H1 (cell line): ENCODE measurements at regions not wholly inside any gene's neighbourhood (a gene's known extent, or its start where the extent isn't known, plus 50 kb on each side); places are given as distances from the start of the nearest gene placed in this dataset.

Experiments used
- CREB1 ChIP-seq: IDR thresholded peaks from 2 replicates; pipeline ENCODE4 v1.6.1; 2012; ENCODE audit warnings: inconsistent platforms
- CTCF ChIP-seq, 3 experiments: IDR thresholded peaks; 1 replicate in 2 of 3; 2 replicates in 1 of 3; pipeline versions ENCODE4 v1.5.1 to v1.6.1; 2011; ENCODE audit warnings: low read length in 3 of 3, mild to moderate bottlenecking in 3 of 3, inconsistent platforms in 2 of 3, low read depth in 1 of 3, moderate library complexity in 1 of 3; ENCODE audit not compliant: insufficient read depth in 1 of 3; ENCODE audit errors: control extremely low read depth in 1 of 3
- EGR1 ChIP-seq: IDR thresholded peaks from 2 replicates; pipeline ENCODE4 v1.6.1; 2011; ENCODE audit warnings: low read depth, low read length, borderline replicate concordance
- GABPA ChIP-seq: IDR thresholded peaks from 2 replicates; pipeline ENCODE4 v1.6.1; 2011; ENCODE audit warnings: mild to moderate bottlenecking, low read length, moderate library complexity, borderline replicate concordance; ENCODE audit not compliant: insufficient read depth
- SP1 ChIP-seq: IDR thresholded peaks from 2 replicates; pipeline ENCODE4 v1.6.1; 2011; ENCODE audit warnings: low read depth, low read length

- no peak for TF ChIP-seq CTCF (IDR thresholded peaks at IDR 0.05; ENCODE audit: control extremely low read depth in 1 of 3, insufficient read depth in 1 of 3, low read depth in 1 of 3, low read length in 3 of 3)
- TF ChIP-seq SP1 = no peak
- no peak for TF ChIP-seq CREB1
- TF ChIP-seq EGR1 = no peak
- TF ChIP-seq GABPA = no peak
Observed at GRCh38 chr5:77944757-77945340, 168.7 kb upstream of the TBCA start.
